ENCODE measurements at regions not wholly inside any gene's neighbourhood (a gene's known extent, or its start where the extent isn't known, plus 50 kb on each side); places are given as distances from the start of the nearest gene placed in this dataset.

DNA sequence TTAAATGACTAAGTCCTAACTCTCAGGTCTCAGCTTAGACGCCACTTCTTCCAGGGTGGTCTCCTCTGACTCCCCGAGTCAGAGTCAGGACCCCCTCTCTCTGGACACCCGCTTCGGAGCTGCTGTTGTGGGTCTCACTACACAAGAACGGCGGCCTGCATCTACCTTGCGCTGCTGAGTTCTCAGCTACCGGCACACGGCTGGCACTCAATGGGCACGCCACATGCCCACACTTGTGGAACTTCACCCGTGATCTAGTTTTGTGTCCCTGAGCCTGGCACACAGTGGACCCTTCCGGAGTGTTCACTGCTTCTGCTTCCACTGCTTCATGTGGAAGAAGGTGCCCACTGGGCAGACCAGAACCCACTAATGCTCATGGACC, 58.3 kb upstream of the ID2 start:
- TF ChIP-seq, protein P1, sequence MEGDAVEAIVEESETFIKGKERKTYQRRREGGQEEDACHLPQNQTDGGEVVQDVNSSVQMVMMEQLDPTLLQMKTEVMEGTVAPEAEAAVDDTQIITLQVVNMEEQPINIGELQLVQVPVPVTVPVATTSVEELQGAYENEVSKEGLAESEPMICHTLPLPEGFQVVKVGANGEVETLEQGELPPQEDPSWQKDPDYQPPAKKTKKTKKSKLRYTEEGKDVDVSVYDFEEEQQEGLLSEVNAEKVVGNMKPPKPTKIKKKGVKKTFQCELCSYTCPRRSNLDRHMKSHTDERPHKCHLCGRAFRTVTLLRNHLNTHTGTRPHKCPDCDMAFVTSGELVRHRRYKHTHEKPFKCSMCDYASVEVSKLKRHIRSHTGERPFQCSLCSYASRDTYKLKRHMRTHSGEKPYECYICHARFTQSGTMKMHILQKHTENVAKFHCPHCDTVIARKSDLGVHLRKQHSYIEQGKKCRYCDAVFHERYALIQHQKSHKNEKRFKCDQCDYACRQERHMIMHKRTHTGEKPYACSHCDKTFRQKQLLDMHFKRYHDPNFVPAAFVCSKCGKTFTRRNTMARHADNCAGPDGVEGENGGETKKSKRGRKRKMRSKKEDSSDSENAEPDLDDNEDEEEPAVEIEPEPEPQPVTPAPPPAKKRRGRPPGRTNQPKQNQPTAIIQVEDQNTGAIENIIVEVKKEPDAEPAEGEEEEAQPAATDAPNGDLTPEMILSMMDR (IDR thresholded peaks at IDR 0.05; ENCODE audit: low read depth, low read length, missing input control) = no peak
- TF ChIP-seq NR2F2 (IDR thresholded peaks at IDR 0.05) (no peak), RAD21 (IDR thresholded peaks at IDR 0.05) (no peak), FOXA1 (IDR thresholded peaks at IDR 0.05) (no peak), SP1 (IDR thresholded peaks at IDR 0.05) (no peak), TAF1 (conservative IDR thresholded peaks at IDR 0.05) (no peak)
- TF ChIP-seq, protein P2, sequence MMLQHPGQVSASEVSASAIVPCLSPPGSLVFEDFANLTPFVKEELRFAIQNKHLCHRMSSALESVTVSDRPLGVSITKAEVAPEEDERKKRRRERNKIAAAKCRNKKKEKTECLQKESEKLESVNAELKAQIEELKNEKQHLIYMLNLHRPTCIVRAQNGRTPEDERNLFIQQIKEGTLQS (IDR thresholded peaks at IDR 0.05) = no peak
- TF ChIP-seq, protein P3, sequence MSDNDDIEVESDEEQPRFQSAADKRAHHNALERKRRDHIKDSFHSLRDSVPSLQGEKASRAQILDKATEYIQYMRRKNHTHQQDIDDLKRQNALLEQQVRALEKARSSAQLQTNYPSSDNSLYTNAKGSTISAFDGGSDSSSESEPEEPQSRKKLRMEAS (IDR thresholded peaks at IDR 0.05) = no peak
